GM10266 (cell line): ENCODE measurements at regions not wholly inside any gene's neighbourhood (a gene's known extent, or its start where the extent isn't known, plus 50 kb on each side); places are given as distances from the start of the nearest gene placed in this dataset.

Experiments
- DNase-seq: peaks from one replicate; pipeline ENCODE4 v3.0.0; 2012; ENCODE audit errors: extremely low spot score
- CTCF ChIP-seq: IDR thresholded peaks from 2 replicates; pipeline ENCODE4 v1.5.1; 2012; ENCODE audit warnings: mild to moderate bottlenecking, low read depth; ENCODE audit not compliant: control insufficient read depth, insufficient read depth; ENCODE audit errors: missing control alignments

GRCh38 chrX:9258421-9259104, 206.3 kb upstream of the TBL1X start:
- no peak for DNase-seq
- TF ChIP-seq CTCF: no peak

- DNase-seq: no peak
These were observed 204.3 kb upstream of the TBL1X start for GRCh38 chrX:9260603-9261002.

GRCh38 chrX:9267415-9267814, 197.4 kb upstream of the TBL1X start:
- no peak for DNase-seq
- TF ChIP-seq CTCF: no peak

More at GRCh38 chrX:9260603-9261002, 204.3 kb upstream of the TBL1X start:
- no peak for TF ChIP-seq CTCF

- DNase-seq: no peak
- TF ChIP-seq CTCF: no peak
These were observed 195.7 kb upstream of the TBL1X start for GRCh38 chrX:9269134-9269533.

GRCh38 chrX:9271789-9272525, 192.9 kb upstream of the TBL1X start:
- DNase-seq: no peak

GRCh38 chrX:9273744-9274143, 191.1 kb upstream of the TBL1X start:
- DNase-seq: no peak
- TF ChIP-seq CTCF: no peak

More at GRCh38 chrX:9271789-9272525, 192.9 kb upstream of the TBL1X start:
- no peak for TF ChIP-seq CTCF
